ENCODE measurements at regions not wholly inside any gene's neighbourhood (a gene's known extent, or its start where the extent isn't known, plus 50 kb on each side); places are given as distances from the start of the nearest gene placed in this dataset.

GRCh38 chr6:14983599-14984518 lies 262.0 kb upstream of the JARID2 start:
- peaks cover 15% of the 10 kb centered on the region for H3K4me1 ChIP-seq
- no peak overlapping the region for H3K4me3 ChIP-seq (ENCODE audit: low read depth, low read length)
- H3K9ac ChIP-seq = peak overlapping the region; percentile 19
- H3K4me2 ChIP-seq (ENCODE audit: low read length) = peak overlapping the region; percentile 5
- TF ChIP-seq, protein P1, sequence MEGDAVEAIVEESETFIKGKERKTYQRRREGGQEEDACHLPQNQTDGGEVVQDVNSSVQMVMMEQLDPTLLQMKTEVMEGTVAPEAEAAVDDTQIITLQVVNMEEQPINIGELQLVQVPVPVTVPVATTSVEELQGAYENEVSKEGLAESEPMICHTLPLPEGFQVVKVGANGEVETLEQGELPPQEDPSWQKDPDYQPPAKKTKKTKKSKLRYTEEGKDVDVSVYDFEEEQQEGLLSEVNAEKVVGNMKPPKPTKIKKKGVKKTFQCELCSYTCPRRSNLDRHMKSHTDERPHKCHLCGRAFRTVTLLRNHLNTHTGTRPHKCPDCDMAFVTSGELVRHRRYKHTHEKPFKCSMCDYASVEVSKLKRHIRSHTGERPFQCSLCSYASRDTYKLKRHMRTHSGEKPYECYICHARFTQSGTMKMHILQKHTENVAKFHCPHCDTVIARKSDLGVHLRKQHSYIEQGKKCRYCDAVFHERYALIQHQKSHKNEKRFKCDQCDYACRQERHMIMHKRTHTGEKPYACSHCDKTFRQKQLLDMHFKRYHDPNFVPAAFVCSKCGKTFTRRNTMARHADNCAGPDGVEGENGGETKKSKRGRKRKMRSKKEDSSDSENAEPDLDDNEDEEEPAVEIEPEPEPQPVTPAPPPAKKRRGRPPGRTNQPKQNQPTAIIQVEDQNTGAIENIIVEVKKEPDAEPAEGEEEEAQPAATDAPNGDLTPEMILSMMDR (IDR thresholded peaks at IDR 0.05) = no peak
- no peaks in the 10 kb centered on the region for H3K36me3 ChIP-seq (ENCODE audit: control insufficient read depth, insufficient read depth, low read length)
- peak overlapping the region; percentile 84 for H2AFZ ChIP-seq
- H3K9me3 ChIP-seq (ENCODE audit: control insufficient read depth, low read length) = no peaks in the 10 kb centered on the region
- no peaks in the 10 kb centered on the region for H3K27me3 ChIP-seq (ENCODE audit: control insufficient read depth, insufficient read depth, low read length)
- H3K79me2 ChIP-seq = no peaks in the 10 kb centered on the region
- H3K27ac ChIP-seq = no peak overlapping the region

- Histone ChIP-seq H3K4me2 (ENCODE audit: low read length) (peak overlapping the region; percentile 5), H3K9ac (no peak overlapping the region), H3K4me3 (ENCODE audit: low read depth, low read length) (no peak overlapping the region), H2AFZ (peak overlapping the region; percentile 84), H3K36me3 (ENCODE audit: control insufficient read depth, insufficient read depth, low read length) (no peaks in the 10 kb centered on the region), H3K27ac (no peak overlapping the region), H3K4me1 (peaks cover 15% of the 10 kb centered on the region), H3K27me3 (ENCODE audit: control insufficient read depth, insufficient read depth, low read length) (no peaks in the 10 kb centered on the region), H3K9me3 (ENCODE audit: control insufficient read depth, low read length) (no peaks in the 10 kb centered on the region), H3K79me2 (no peaks in the 10 kb centered on the region)
- TF ChIP-seq, protein P1 (IDR thresholded peaks at IDR 0.05) = no peak
Observed at GRCh38 chr6:14984519-14984853, 261.4 kb upstream of the JARID2 start.

- no peaks in the 10 kb centered on the region for H3K27me3 ChIP-seq (ENCODE audit: control insufficient read depth, insufficient read depth, low read length)
- H3K4me2 ChIP-seq (ENCODE audit: low read length) = no peak overlapping the region
- H3K4me3 ChIP-seq (ENCODE audit: low read depth, low read length) = no peak overlapping the region
- no peaks in the 10 kb centered on the region for H3K9me3 ChIP-seq (ENCODE audit: control insufficient read depth, low read length)
- no peak overlapping the region for H3K9ac ChIP-seq
- H3K27ac ChIP-seq = no peak overlapping the region
- no peak overlapping the region for H2AFZ ChIP-seq
- no peaks in the 10 kb centered on the region for H3K36me3 ChIP-seq (ENCODE audit: control insufficient read depth, insufficient read depth, low read length)
- peaks cover 15% of the 10 kb centered on the region for H3K4me1 ChIP-seq
- H3K79me2 ChIP-seq = no peaks in the 10 kb centered on the region
- TF ChIP-seq, protein P1 (IDR thresholded peaks at IDR 0.05) = no peak
Observed at GRCh38 chr6:14985366-14985765, 260.5 kb upstream of the JARID2 start.

DNA sequence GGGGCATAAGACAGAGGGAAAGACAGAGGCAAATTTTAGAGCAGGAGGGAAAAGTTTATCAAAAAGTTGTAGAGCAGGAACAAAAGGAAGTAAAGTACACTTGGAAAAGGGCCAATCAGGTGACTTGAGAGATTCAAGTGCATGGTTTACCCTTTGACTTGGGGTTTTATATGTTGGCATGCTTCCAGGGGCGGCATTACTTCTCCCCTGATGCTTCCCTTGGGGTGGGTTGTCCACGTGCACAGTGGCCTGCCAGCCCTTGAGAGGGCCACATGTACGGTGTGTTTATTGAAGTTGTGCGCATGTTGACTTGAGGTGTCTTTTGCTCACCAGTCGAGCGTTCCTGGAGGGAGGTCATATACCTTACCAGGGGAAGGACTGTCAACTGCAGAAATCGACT lies 259.5 kb upstream of the JARID2 start:
- H3K9ac ChIP-seq = no peak overlapping the region
- H3K27ac ChIP-seq = no peak overlapping the region
- no peaks in the 10 kb centered on the region for H3K36me3 ChIP-seq (ENCODE audit: control insufficient read depth, insufficient read depth, low read length)
- peaks cover 15% of the 10 kb centered on the region for H3K4me1 ChIP-seq
- no peaks in the 10 kb centered on the region for H3K9me3 ChIP-seq (ENCODE audit: control insufficient read depth, low read length)
- TF ChIP-seq, protein P1 (IDR thresholded peaks at IDR 0.05) = no peak
- no peak overlapping the region for H3K4me3 ChIP-seq (ENCODE audit: low read depth, low read length)
- no peaks in the 10 kb centered on the region for H3K27me3 ChIP-seq (ENCODE audit: control insufficient read depth, insufficient read depth, low read length)
- no peak overlapping the region for H3K4me2 ChIP-seq (ENCODE audit: low read length)
- no peak overlapping the region for H2AFZ ChIP-seq
- H3K79me2 ChIP-seq = no peaks in the 10 kb centered on the region

GRCh38 chr6:14987490-14987889 lies 258.4 kb upstream of the JARID2 start:
- Histone ChIP-seq H3K4me2 (ENCODE audit: low read length) (no peak overlapping the region), H3K9me3 (ENCODE audit: control insufficient read depth, low read length) (no peaks in the 10 kb centered on the region), H3K27ac (no peak overlapping the region), H3K9ac (no peak overlapping the region), H3K36me3 (ENCODE audit: control insufficient read depth, insufficient read depth, low read length) (no peaks in the 10 kb centered on the region), H3K4me3 (ENCODE audit: low read depth, low read length) (no peak overlapping the region), H2AFZ (no peak overlapping the region), H3K79me2 (no peaks in the 10 kb centered on the region), H3K4me1 (peaks cover 15% of the 10 kb centered on the region), H3K27me3 (ENCODE audit: control insufficient read depth, insufficient read depth, low read length) (no peaks in the 10 kb centered on the region)
- TF ChIP-seq, protein P1 (IDR thresholded peaks at IDR 0.05) = no peak

Measured in parathyroid adenoma (tissue), 2 donors.